ENCODE measurements at regions not wholly inside any gene's neighbourhood (a gene's known extent, or its start where the extent isn't known, plus 50 kb on each side); places are given as distances from the start of the nearest gene placed in this dataset.

DNA sequence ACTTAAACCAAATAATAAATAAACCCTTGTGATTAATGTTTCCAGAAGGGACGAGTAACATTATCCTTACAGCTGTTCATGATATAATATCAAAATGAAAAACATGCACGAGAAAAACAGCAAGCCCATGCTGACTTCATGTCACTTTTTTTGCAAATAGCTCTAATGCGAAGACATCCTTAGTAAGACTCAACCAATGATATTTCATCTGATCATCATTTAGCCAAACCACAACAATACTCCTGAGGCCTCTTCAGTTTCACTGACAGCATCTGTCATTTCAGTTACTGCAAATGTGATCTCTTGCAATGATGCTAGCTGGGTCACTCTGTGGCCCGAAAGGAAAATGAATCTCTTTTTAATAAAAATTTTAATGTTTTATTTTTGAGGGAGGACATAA, 74.0 kb downstream of the POLR2M start:
- no peak for DNase-seq (ENCODE audit: low read depth in 1 of 2, low spot score in 1 of 2)
- TF ChIP-seq, protein P1, sequence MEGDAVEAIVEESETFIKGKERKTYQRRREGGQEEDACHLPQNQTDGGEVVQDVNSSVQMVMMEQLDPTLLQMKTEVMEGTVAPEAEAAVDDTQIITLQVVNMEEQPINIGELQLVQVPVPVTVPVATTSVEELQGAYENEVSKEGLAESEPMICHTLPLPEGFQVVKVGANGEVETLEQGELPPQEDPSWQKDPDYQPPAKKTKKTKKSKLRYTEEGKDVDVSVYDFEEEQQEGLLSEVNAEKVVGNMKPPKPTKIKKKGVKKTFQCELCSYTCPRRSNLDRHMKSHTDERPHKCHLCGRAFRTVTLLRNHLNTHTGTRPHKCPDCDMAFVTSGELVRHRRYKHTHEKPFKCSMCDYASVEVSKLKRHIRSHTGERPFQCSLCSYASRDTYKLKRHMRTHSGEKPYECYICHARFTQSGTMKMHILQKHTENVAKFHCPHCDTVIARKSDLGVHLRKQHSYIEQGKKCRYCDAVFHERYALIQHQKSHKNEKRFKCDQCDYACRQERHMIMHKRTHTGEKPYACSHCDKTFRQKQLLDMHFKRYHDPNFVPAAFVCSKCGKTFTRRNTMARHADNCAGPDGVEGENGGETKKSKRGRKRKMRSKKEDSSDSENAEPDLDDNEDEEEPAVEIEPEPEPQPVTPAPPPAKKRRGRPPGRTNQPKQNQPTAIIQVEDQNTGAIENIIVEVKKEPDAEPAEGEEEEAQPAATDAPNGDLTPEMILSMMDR (IDR thresholded peaks at IDR 0.05; ENCODE audit: insufficient read depth, low read length) = no peak
- TF ChIP-seq POLR2AphosphoS5 (IDR thresholded peaks at IDR 0.05; ENCODE audit: low read depth) (no peak), SPI1 (IDR thresholded peaks at IDR 0.05; ENCODE audit: borderline replicate concordance, low read depth) (no peak), GABPA (IDR thresholded peaks at IDR 0.05; ENCODE audit: low read depth) (no peak)
- peaks cover 2% of the 10 kb centered on the region for H3K27me3 ChIP-seq (ENCODE audit: insufficient read depth, poor library complexity, severe bottlenecking)

DNA sequence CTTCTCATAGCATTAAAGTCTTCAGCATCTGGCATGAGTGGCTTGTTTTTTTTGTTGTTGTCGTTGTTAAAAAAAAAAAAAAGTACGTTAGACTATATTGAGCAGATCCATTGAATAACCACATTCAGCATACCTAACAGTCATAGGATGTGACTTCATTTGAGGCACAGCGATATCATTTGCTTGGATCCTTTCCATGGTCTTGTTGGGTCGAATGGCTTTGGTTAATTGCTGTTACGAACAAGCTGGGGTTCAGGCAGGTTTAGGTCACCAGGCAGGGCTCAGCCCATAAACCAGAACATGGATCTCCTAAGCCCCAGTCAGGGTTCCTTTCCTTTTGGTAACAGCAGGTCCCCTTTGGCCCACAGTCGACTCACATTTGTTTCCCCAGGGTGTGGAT, 76.2 kb downstream of the POLR2M start:
- Histone ChIP-seq H3K27ac (replicated peaks) (no peak overlapping the region), H3K4me3 (replicated peaks; ENCODE audit: insufficient read depth, low read length) (no peak overlapping the region), H3K27me3 (ENCODE audit: insufficient read depth, poor library complexity, severe bottlenecking) (peaks cover 2% of the 10 kb centered on the region)
- no peak for DNase-seq (ENCODE audit: low read depth in 1 of 2, low spot score in 1 of 2)
- TF ChIP-seq, protein P1 (IDR thresholded peaks at IDR 0.05; ENCODE audit: insufficient read depth, low read length) = no peak
- no peak for TF ChIP-seq POLR2AphosphoS5 (IDR thresholded peaks at IDR 0.05; ENCODE audit: low read depth)
- TF ChIP-seq, protein P2, sequence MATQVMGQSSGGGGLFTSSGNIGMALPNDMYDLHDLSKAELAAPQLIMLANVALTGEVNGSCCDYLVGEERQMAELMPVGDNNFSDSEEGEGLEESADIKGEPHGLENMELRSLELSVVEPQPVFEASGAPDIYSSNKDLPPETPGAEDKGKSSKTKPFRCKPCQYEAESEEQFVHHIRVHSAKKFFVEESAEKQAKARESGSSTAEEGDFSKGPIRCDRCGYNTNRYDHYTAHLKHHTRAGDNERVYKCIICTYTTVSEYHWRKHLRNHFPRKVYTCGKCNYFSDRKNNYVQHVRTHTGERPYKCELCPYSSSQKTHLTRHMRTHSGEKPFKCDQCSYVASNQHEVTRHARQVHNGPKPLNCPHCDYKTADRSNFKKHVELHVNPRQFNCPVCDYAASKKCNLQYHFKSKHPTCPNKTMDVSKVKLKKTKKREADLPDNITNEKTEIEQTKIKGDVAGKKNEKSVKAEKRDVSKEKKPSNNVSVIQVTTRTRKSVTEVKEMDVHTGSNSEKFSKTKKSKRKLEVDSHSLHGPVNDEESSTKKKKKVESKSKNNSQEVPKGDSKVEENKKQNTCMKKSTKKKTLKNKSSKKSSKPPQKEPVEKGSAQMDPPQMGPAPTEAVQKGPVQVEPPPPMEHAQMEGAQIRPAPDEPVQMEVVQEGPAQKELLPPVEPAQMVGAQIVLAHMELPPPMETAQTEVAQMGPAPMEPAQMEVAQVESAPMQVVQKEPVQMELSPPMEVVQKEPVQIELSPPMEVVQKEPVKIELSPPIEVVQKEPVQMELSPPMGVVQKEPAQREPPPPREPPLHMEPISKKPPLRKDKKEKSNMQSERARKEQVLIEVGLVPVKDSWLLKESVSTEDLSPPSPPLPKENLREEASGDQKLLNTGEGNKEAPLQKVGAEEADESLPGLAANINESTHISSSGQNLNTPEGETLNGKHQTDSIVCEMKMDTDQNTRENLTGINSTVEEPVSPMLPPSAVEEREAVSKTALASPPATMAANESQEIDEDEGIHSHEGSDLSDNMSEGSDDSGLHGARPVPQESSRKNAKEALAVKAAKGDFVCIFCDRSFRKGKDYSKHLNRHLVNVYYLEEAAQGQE (IDR thresholded peaks at IDR 0.05; ENCODE audit: insufficient replicate concordance, low read depth) = no peak

More for the DNA sequence above, 74.0 kb downstream of the POLR2M start:
- Histone ChIP-seq H3K4me3 (replicated peaks; ENCODE audit: insufficient read depth, low read length) (no peak overlapping the region), H3K27ac (replicated peaks) (no peak overlapping the region)

DNA sequence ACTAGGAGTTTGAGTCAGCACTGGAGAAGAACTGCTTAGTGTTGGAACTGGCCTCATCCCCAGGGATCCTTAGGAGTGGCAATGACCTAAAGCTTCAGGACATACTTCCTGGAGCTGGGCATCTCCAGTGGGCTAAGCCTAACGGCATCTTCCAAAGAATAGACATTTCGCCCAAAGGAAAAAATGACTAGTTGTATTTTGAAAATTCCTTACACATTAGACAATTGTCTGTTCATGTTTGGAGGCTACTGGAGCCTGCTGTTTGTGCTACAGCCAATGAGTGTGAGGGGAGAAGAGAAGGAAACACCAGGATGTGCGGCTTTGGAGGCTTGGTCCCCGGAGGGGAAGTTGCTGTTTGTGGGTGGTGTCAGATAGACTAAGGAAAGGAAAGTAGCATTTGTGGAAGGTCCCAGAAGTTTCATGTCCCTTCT, 77.6 kb downstream of the POLR2M start:
- no peak overlapping the region for H3K27ac ChIP-seq (replicated peaks)
- H3K27me3 ChIP-seq (ENCODE audit: insufficient read depth, poor library complexity, severe bottlenecking) = peaks cover 2% of the 10 kb centered on the region
- no peak overlapping the region for H3K4me3 ChIP-seq (replicated peaks; ENCODE audit: insufficient read depth, low read length)
- TF ChIP-seq, protein P1 (IDR thresholded peaks at IDR 0.05; ENCODE audit: insufficient read depth, low read length) = no peak
- TF ChIP-seq POLR2AphosphoS5 (IDR thresholded peaks at IDR 0.05; ENCODE audit: low read depth) (no peak), GABPA (IDR thresholded peaks at IDR 0.05; ENCODE audit: low read depth) (no peak), SPI1 (IDR thresholded peaks at IDR 0.05; ENCODE audit: borderline replicate concordance, low read depth) (no peak)
- TF ChIP-seq, protein P2 (IDR thresholded peaks at IDR 0.05; ENCODE audit: insufficient replicate concordance, low read depth) = no peak
- no peak for DNase-seq (ENCODE audit: low read depth in 1 of 2, low spot score in 1 of 2)

DNA sequence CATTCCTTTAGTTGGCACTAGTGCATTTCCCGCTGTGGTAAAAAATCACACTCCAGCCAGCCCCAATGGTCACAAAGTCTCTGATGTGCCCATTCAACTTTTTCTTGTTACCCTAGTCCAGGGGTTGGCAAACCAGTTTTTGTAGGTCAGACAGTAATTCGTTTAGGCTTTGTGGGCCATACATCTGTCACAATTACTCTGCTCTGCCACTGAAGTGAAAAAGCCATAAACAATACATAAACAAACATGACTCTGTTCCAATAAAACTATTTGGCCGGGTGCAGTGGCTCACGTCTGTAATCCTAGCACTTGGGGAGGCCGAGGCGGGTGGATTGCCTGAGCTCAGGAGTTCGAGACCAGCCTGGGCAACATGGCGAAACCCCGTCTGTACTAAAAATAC, 78.5 kb downstream of the POLR2M start:
- no peak overlapping the region for H3K4me3 ChIP-seq (replicated peaks; ENCODE audit: insufficient read depth, low read length)
- no peak for DNase-seq (ENCODE audit: low read depth in 1 of 2, low spot score in 1 of 2)
- TF ChIP-seq GABPA (IDR thresholded peaks at IDR 0.05; ENCODE audit: low read depth) = no peak
- TF ChIP-seq POLR2AphosphoS5 (IDR thresholded peaks at IDR 0.05; ENCODE audit: low read depth) = no peak
- TF ChIP-seq, protein P1 (IDR thresholded peaks at IDR 0.05; ENCODE audit: insufficient read depth, low read length) = no peak
- TF ChIP-seq SPI1 (IDR thresholded peaks at IDR 0.05; ENCODE audit: borderline replicate concordance, low read depth) = no peak
- TF ChIP-seq, protein P2 (IDR thresholded peaks at IDR 0.05; ENCODE audit: insufficient replicate concordance, low read depth) = no peak
- H3K27me3 ChIP-seq (ENCODE audit: insufficient read depth, poor library complexity, severe bottlenecking) = peaks cover 2% of the 10 kb centered on the region
- H3K27ac ChIP-seq (replicated peaks) = no peak overlapping the region
